ENCODE measurements at regions not wholly inside any gene's neighbourhood (a gene's known extent, or its start where the extent isn't known, plus 50 kb on each side); places are given as distances from the start of the nearest gene placed in this dataset.

DNA sequence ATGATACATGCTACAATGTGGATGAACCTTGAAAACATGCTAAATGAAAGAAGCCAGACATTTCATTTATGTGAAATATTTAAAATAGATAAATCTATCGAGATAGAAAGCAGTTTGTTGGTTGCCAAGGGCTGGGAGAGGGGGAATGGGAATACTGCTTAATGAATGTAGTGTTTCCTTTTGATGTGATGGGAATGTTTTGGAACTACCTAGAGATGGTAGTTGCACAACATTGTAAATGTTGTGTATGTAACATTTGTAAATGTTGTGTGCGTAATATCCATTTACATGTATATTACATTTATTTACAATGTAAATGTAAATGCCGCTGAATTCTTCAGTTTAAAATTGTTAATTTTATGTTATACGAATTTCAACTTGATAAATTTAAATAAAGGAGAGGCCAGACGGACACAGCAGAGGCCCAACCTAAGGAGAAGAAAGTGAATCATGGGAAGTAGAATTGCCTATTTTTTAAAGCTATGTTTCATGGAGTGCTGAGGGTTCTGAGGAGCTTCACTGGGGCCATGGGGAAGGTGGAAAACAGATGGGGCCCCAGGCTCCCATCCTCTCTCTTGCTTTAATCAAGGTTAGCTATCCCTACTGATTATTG lies 60.0 kb upstream of the TEX13D start:
- intact Hi-C loops (cut with DNase I) = no loop called here

DNA sequence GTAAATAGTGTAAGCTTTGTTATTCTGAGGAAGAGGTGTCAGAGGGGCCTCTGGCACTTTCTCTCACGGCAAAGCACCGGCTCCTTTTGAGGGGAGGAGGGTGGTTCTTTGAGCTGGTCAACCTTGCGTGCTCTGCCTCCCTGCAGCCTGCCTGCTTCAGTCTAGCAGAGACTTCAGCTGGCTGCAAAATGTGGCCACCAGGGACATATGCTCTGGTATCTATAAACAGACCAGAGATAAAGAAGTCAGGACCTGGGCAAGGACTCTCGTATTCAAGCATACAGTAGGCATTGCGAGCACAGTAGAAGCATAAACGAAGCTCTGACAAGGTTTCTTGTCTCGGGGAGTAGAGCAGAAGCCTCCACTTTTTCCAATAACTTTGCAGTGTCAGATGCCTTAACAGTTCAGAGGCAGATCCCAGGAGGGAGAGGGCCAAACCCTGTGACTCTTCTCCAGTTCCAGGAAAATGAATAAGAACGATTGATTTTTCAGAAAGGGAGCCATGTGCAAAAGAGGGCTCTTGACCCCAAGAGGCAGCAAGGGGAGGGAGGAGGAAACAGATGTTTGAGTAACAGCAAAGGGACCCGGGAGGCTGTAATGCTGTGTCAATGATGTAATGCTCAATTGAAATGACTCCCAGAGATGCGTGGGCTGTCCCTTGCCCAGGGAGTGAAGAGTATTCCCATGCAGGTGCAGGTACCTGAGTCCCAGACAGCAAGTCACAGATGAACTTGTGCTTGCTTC lies 57.9 kb upstream of the TEX13D start:
- intact Hi-C loops (cut with DNase I) = no loop called here
- no peak for DNase-seq

More for the DNA sequence above, 60.0 kb upstream of the TEX13D start:
- no peak for DNase-seq

DNA sequence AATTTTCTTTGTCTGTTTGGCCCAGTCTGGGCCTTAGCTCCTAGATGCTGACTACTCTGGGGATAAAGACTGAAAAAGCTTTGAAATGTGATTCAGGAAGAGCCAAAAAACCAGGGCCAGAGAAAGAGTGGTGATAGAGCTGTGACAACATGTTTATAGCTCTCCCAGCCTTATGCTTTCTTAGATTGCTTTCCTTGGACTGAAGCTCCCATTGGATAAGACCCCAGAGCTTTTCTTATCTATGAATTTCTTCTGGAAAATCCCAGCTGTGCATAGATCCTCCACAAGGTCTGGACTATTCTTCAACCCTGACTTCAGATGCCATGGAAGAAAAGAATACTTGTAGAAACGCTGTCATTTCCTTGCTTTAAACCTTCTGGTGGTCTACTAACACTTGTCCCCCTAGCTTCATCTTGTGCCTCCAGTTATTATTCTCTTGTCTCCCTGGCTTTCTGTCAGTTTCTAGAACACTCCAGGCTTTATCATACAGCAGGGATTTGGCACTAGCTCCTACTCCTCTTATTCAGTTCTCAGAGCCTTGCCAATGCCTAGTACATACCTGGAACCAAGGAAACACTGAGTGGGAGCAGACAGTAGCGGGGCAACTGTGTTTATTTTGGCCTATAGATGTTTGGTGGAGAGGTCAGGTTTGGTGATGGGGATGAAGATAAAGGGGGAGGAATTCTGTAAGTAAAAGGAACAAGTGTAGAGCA lies 57.1 kb upstream of the TEX13D start:
- DNase-seq = no peak
- intact Hi-C loops (cut with DNase I) = no loop called here

GRCh38 chrX:124280294-124280902 lies 52.1 kb upstream of the TEX13D start:
- intact Hi-C loops (cut with DNase I) = no loop called here
- no peak for DNase-seq

GRCh38 chrX:124282580-124282979 lies 49.9 kb upstream of the TEX13D start:
- intact Hi-C loops (cut with DNase I) = no loop called here
- no peak for DNase-seq

Data from head of caudate nucleus (tissue), 42 donors.